B cell (primary cell): ENCODE measurements at regions not wholly inside any gene's neighbourhood (a gene's known extent, or its start where the extent isn't known, plus 50 kb on each side); places are given as distances from the start of the nearest gene placed in this dataset.

ENCODE experiments used
- ATAC-seq: fragments of 200-7000 bp; cut with Tn5 transposase; one replicate; pipeline ENCODE4 v1.10.0; 2021; ENCODE audit warnings: low read depth, mild to moderate bottlenecking, moderate number of reproducible peaks, moderate library complexity
- CTCF ChIA-PET: fragments of 350-600 bp; sonication (Branson Sonifier 250); formaldehyde crosslinking; loops from one replicate; lab custom pipeline; 2021; ENCODE audit warnings: antibody characterized with exemption, inconsistent platforms; lab: Charles Lee
- POLR2A ChIA-PET: fragments of 350-600 bp; sonication (Branson Sonifier 250); formaldehyde crosslinking; loops from one replicate; lab custom pipeline; 2021; ENCODE audit warnings: antibody characterized with exemption; lab: Charles Lee
- DNase-seq: peaks from one replicate; pipeline ENCODE4 v3.0.0; 2013
- H2AFZ ChIP-seq: 2 replicates; pipeline ENCODE4 v1.6.1; 2012; ENCODE audit warnings: mild to moderate bottlenecking, low read depth, low read length; ENCODE audit not compliant: insufficient read depth, poor library complexity, severe bottlenecking
- H3K27ac ChIP-seq, 2 donors: 1 replicate in 1 of 2; 2 replicates in 1 of 2; pipeline ENCODE4 v1.5.1; 2012 to 2013; ENCODE audit warnings: low read length in 2 of 2, mild to moderate bottlenecking in 2 of 2, moderate library complexity in 1 of 2
- H3K27me3 ChIP-seq, 4 experiments: fragments of 200-600 bp in 1 of 4; sonication (generic) in 1 of 4; replicated peaks in 1 of 4; 1 replicate in 2 of 4; 2 replicates in 2 of 4; pipeline versions ENCODE4 v1.6.1 to v1.7.0; 2013 to 2016; ENCODE audit warnings: low read length in 3 of 4, mild to moderate bottlenecking in 2 of 4, mixed read lengths in 1 of 4, moderate library complexity in 1 of 4; ENCODE audit not compliant: insufficient read depth in 4 of 4, control insufficient read depth in 3 of 4; ENCODE audit errors: control extremely low read depth in 1 of 4
- H3K36me3 ChIP-seq, 2 experiments: replicated peaks in 1 of 2; 1 replicate in 1 of 2; 2 replicates in 1 of 2; pipeline versions ENCODE4 v1.6.1 to v1.7.1; 2013; ENCODE audit warnings: low read length in 1 of 2; ENCODE audit not compliant: insufficient read depth in 2 of 2, control insufficient read depth in 1 of 2; ENCODE audit errors: control extremely low read depth in 1 of 2, extremely low read depth in 1 of 2
- H3K4me1 ChIP-seq, 2 donors: fragments of 200-600 bp in 1 of 2; sonication (generic) in 1 of 2; 1 replicate in 1 of 2; 2 replicates in 1 of 2; pipeline versions ENCODE4 v1.5.1 to v1.6.1; 2013 to 2017; ENCODE audit warnings: low read length in 2 of 2; ENCODE audit not compliant: control insufficient read depth in 2 of 2, insufficient read depth in 2 of 2
- H3K4me2 ChIP-seq: replicated peaks from 2 replicates; pipeline ENCODE3; 2012; ENCODE audit warnings: mild to moderate bottlenecking, low read depth, low read length; ENCODE audit not compliant: poor library complexity, severe bottlenecking
- H3K4me3 ChIP-seq, 5 experiments: fragments of 200-600 bp in 1 of 5; sonication (generic) in 1 of 5; 1 replicate in 3 of 5; 2 replicates in 2 of 5; pipeline versions ENCODE4 v1.5.1 to v1.7.0; 2011 to 2016; ENCODE audit warnings: low read length in 4 of 5, mild to moderate bottlenecking in 4 of 5, low read depth in 2 of 5, control low read depth in 1 of 5, moderate library complexity in 1 of 5; ENCODE audit not compliant: insufficient read depth in 1 of 5; ENCODE audit errors: control extremely low read depth in 1 of 5, extremely low read depth in 1 of 5
- H3K79me2 ChIP-seq: fragments of 200-600 bp; sonication (generic); one replicate; pipeline ENCODE4 v1.6.0; 2016; ENCODE audit warnings: low read length; ENCODE audit not compliant: control insufficient read depth, insufficient read depth
- H3K9ac ChIP-seq: fragments of 200-600 bp; sonication (generic); 2 replicates; pipeline ENCODE4 v1.6.1; 2017; ENCODE audit warnings: mild to moderate bottlenecking, low read length, moderate library complexity
- H3K9me3 ChIP-seq, 3 donors: one replicate each; pipeline versions ENCODE4 v1.6.1 to v1.7.1; 2013; ENCODE audit warnings: low read length in 2 of 3; ENCODE audit not compliant: control insufficient read depth in 2 of 3, insufficient read depth in 1 of 3; ENCODE audit errors: control extremely low read depth in 1 of 3
- H4K20me1 ChIP-seq: 2 replicates; pipeline ENCODE4 v1.6.0; 2012; ENCODE audit warnings: mild to moderate bottlenecking, low read length; ENCODE audit not compliant: insufficient read depth, control insufficient read depth, poor library complexity, severe bottlenecking
- H3K27ac Mint-ChIP-seq: one replicate; pipeline ENCODE4 v1.8.0; 2021; ENCODE audit warnings: mixed read lengths
- H3K27me3 Mint-ChIP-seq: one replicate; pipeline ENCODE4 v1.8.0; 2021; ENCODE audit warnings: mixed read lengths
- H3K4me1 Mint-ChIP-seq: one replicate; pipeline ENCODE4 v1.8.0; 2021; ENCODE audit warnings: mixed read lengths
- H3K4me3 Mint-ChIP-seq: one replicate; pipeline ENCODE4 v1.8.0; 2021; ENCODE audit warnings: mixed read lengths
- H3K9me3 Mint-ChIP-seq: one replicate; pipeline ENCODE4 v1.8.0; 2022; ENCODE audit warnings: mixed read lengths; ENCODE audit not compliant: insufficient read depth
- CTCF ChIP-seq: fragments of 200-600 bp; IDR thresholded peaks from one replicate; pipeline ENCODE4 v1.8.0; 2022; ENCODE audit warnings: antibody characterized with exemption, mild to moderate bottlenecking
- EZH2 ChIP-seq: IDR thresholded peaks from 2 replicates; pipeline ENCODE4 v1.6.1; 2012; ENCODE audit warnings: borderline replicate concordance, low read depth, mild to moderate bottlenecking, moderate library complexity, low read length; ENCODE audit not compliant: insufficient read depth, poor library complexity, severe bottlenecking
- WGBS: methylation state at CpG from one replicate; pipeline ENCODE4 v1.1.5; 2013; ENCODE audit warnings: missing lambda C conversion rate; ENCODE audit not compliant: insufficient coverage; 5-methylcytosine and 5-hydroxymethylcytosine counted together
- intact Hi-C: fragments of 100-400 bp; cut with micrococcal nuclease; formaldehyde crosslinking; loops from one replicate; pipeline ENCODE4 v1.10.0; 2022

GRCh38 chr7:142477079-142477651, 219.3 kb upstream of the PRSS58 start:
- Histone ChIP-seq H3K4me3 (no peak overlapping the region), H3K4me2 (no peak overlapping the region), H4K20me1 (no peaks in the 10 kb centered on the region), H3K27ac (no peak overlapping the region), H3K79me2 (no peaks in the 10 kb centered on the region), H3K4me1 (peaks cover 4 to 5% of the 10 kb centered on the region in 2 donors), H2AFZ (no peak overlapping the region), H3K9ac (no peak overlapping the region), H3K9me3 (no peaks in the 10 kb centered on the region), H3K36me3 (no peaks in the 10 kb centered on the region), H3K27me3 (peaks cover 0 to 2% (median 0%) of the 10 kb centered on the region in 4 experiments)
- no peak for DNase-seq
- intact Hi-C loops = no loop called here
- TF ChIP-seq CTCF (no peak), EZH2 (no peak)
- peaks cover 10% of the 10 kb centered on the region for H3K27me3 Mint-ChIP-seq
- no peaks in the 10 kb centered on the region for H3K9me3 Mint-ChIP-seq
- 15% methylated on average over 3 of the region's 3 CpGs for whole genome bisulfite sequencing
- H3K4me1 Mint-ChIP-seq = peaks cover 10% of the 10 kb centered on the region
- no peak for ATAC-seq
- no peak overlapping the region for H3K4me3 Mint-ChIP-seq
- CTCF ChIA-PET = interaction anchor here (1.7 kb wide), 1 partner anchor 16 kb away, joined by 8 read pairs; no protein-coding TSS in a partner anchor
- POLR2A ChIA-PET = no interaction called here
- H3K27ac Mint-ChIP-seq = no peak overlapping the region

GRCh38 chr7:142476077-142476476, 218.2 kb upstream of the PRSS58 start:
- TF ChIP-seq EZH2 (no peak), CTCF (no peak)
- H4K20me1 ChIP-seq = no peaks in the 10 kb centered on the region
- H3K27ac ChIP-seq = no peak overlapping the region
- ChIA-PET POLR2A (no interaction called here), CTCF (interaction anchor here (1.7 kb wide), 1 partner anchor 15 kb away, joined by 8 read pairs; no protein-coding TSS in a partner anchor)
- Mint-ChIP-seq H3K27ac (no peak overlapping the region), H3K4me1 (peaks cover 10% of the 10 kb centered on the region), H3K4me3 (no peak overlapping the region), H3K27me3 (peaks cover 14% of the 10 kb centered on the region), H3K9me3 (no peaks in the 10 kb centered on the region)
- intact Hi-C loops = no loop called here
- H3K4me1 ChIP-seq = peaks cover 3 to 4% of the 10 kb centered on the region in 2 donors
- H2AFZ ChIP-seq = no peak overlapping the region
- H3K27me3 ChIP-seq = peaks cover 0 to 2% (median 0%) of the 10 kb centered on the region in 4 experiments
- DNase-seq (no peak), ATAC-seq (no peak)
- no peak overlapping the region for H3K4me3 ChIP-seq
- H3K9ac ChIP-seq = no peak overlapping the region
- H3K9me3 ChIP-seq = no peaks in the 10 kb centered on the region
- H3K36me3 ChIP-seq = no peaks in the 10 kb centered on the region
- WGBS = 83% methylated on average over 1 of the region's 2 CpGs
- H3K4me2 ChIP-seq = no peak overlapping the region
- H3K79me2 ChIP-seq = no peaks in the 10 kb centered on the region
